Vagina (tissue), 2 donors: ENCODE measurements at regions not wholly inside any gene's neighbourhood (a gene's known extent, or its start where the extent isn't known, plus 50 kb on each side); places are given as distances from the start of the nearest gene placed in this dataset.

Experiments
- DNase-seq, 2 donors: peaks; one replicate each; pipeline ENCODE4 v3.0.0-alpha.2; 2017; ENCODE audit errors: extremely low spot score in 2 of 2
- H3K27ac ChIP-seq: fragments of 200-600 bp; sonication (generic); one replicate; pipeline ENCODE4 v1.5.1; 2019
- H3K27me3 ChIP-seq: fragments of 200-600 bp; sonication (generic); one replicate; pipeline ENCODE4 v1.5.1; 2019
- H3K36me3 ChIP-seq, 2 donors: fragments of 200-600 bp; sonication (generic); one replicate each; pipeline ENCODE4 v1.5.1; 2017 to 2019
- H3K4me1 ChIP-seq: fragments of 200-600 bp; sonication (generic); one replicate; pipeline ENCODE4 v1.5.1; 2019
- H3K4me3 ChIP-seq, 2 donors: fragments of 200-600 bp; sonication (generic); 1 replicate in 1 of 2; 2 replicates in 1 of 2; pipeline ENCODE4 v1.5.1; 2016 to 2019
- H3K9me3 ChIP-seq: fragments of 200-600 bp; sonication (generic); one replicate; pipeline ENCODE4 v1.5.1; 2019
- POLR2A ChIP-seq, 2 donors: fragments of 450-650 bp; IDR thresholded peaks; one replicate each; pipeline ENCODE4 v1.6.1; 2017; ENCODE audit warnings: antibody characterized with exemption in 2 of 2, mild to moderate bottlenecking in 2 of 2, moderate library complexity in 2 of 2
- POLR2AphosphoS5 ChIP-seq, 2 donors: sonication (generic); formaldehyde crosslinking; IDR thresholded peaks; one replicate each; pipeline ENCODE4 v1.9.0; 2017; ENCODE audit warnings: antibody characterized with exemption in 2 of 2, mild to moderate bottlenecking in 2 of 2, low read depth in 1 of 2; ENCODE audit not compliant: insufficient read depth in 1 of 2
- intact Hi-C: fragments of 100-400 bp; cut with DNase I; formaldehyde crosslinking; loops from one replicate; pipeline ENCODE4 v1.15.1; 2023
- TF ChIP-seq, protein P1 (sequence below), 3 experiments: fragments of 450-650 bp in 2 of 3; fragments of 200-600 bp in 1 of 3; sonication (generic) in 1 of 3; IDR thresholded peaks; one replicate each; pipeline ENCODE4 v1.5.1; 2017 to 2019; ENCODE audit warnings: antibody characterized with exemption in 3 of 3, mild to moderate bottlenecking in 2 of 3, moderate library complexity in 2 of 3

DNA sequence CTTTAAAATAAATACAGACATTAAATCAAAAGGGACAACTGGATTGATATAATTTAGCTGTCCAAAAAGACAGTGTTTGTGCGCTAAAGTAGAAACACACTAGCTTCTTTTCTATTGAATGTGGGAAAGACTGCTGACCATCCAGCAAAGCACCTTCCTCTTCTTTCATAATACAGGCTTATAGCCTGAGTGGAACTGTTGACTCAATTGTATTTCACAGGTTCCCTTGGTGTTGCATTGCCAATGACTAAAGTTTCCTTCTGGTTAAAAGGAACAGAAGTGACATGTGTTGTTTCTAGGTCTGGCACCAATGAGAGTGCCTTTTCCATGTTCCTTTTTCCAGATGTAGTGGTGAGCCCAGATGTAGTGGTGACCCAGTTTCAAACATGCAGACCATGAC is 412.3 kb downstream of the RNF144A start:
- H3K4me1 ChIP-seq: no peaks in the 10 kb centered on the region
- no peaks in the 10 kb centered on the region for H3K27me3 ChIP-seq
- H3K9me3 ChIP-seq: no peaks in the 10 kb centered on the region
- intact Hi-C loops: no loop called here
- no peak overlapping the region for H3K4me3 ChIP-seq
- TF ChIP-seq, protein P1, sequence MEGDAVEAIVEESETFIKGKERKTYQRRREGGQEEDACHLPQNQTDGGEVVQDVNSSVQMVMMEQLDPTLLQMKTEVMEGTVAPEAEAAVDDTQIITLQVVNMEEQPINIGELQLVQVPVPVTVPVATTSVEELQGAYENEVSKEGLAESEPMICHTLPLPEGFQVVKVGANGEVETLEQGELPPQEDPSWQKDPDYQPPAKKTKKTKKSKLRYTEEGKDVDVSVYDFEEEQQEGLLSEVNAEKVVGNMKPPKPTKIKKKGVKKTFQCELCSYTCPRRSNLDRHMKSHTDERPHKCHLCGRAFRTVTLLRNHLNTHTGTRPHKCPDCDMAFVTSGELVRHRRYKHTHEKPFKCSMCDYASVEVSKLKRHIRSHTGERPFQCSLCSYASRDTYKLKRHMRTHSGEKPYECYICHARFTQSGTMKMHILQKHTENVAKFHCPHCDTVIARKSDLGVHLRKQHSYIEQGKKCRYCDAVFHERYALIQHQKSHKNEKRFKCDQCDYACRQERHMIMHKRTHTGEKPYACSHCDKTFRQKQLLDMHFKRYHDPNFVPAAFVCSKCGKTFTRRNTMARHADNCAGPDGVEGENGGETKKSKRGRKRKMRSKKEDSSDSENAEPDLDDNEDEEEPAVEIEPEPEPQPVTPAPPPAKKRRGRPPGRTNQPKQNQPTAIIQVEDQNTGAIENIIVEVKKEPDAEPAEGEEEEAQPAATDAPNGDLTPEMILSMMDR (IDR thresholded peaks at IDR 0.05): no peak
- TF ChIP-seq POLR2A (IDR thresholded peaks at IDR 0.05): no peak
- TF ChIP-seq POLR2AphosphoS5 (IDR thresholded peaks at IDR 0.05; ENCODE audit: insufficient read depth in 1 of 2, low read depth in 1 of 2): no peak
- H3K36me3 ChIP-seq: no peaks in the 10 kb centered on the region
- H3K27ac ChIP-seq: no peak overlapping the region
- DNase-seq: no peak

DNA sequence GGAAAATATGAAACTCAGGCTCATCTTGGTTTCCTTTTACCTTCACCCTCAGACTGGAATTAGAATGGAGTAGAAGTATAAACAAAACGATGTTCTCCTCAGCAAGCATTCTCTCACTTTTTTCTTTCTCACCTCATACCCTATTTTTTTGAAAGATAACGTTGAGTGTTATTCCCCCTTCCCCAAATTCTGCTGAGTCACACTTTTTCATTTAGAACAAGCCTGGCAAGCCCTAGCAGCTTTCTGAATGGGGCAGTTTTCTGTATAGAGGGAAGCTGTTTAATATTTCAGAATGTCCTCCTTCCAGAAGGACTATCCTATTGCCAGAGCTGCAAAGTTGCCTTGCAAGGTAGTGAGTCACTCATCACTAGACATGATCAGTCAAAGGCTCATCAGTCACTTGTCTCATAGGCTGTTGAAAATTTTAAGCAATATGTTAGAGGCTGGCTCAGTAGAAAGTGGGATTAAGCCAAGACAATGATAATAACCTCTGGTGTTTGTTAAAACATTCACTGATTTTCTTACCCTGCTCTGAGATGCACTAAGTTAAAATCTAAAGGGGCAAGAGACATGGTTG is 416.1 kb downstream of the RNF144A start:
- DNase-seq: no peak
- no peaks in the 10 kb centered on the region for H3K4me1 ChIP-seq
- H3K36me3 ChIP-seq: no peaks in the 10 kb centered on the region
- TF ChIP-seq POLR2A (IDR thresholded peaks at IDR 0.05) (no peak), POLR2AphosphoS5 (IDR thresholded peaks at IDR 0.05; ENCODE audit: insufficient read depth in 1 of 2, low read depth in 1 of 2) (no peak)
- TF ChIP-seq, protein P1 (IDR thresholded peaks at IDR 0.05): no peak
- H3K4me3 ChIP-seq: no peak overlapping the region
- no peaks in the 10 kb centered on the region for H3K27me3 ChIP-seq
- intact Hi-C loops: no loop called here
- no peaks in the 10 kb centered on the region for H3K9me3 ChIP-seq
- H3K27ac ChIP-seq: no peak overlapping the region

DNA sequence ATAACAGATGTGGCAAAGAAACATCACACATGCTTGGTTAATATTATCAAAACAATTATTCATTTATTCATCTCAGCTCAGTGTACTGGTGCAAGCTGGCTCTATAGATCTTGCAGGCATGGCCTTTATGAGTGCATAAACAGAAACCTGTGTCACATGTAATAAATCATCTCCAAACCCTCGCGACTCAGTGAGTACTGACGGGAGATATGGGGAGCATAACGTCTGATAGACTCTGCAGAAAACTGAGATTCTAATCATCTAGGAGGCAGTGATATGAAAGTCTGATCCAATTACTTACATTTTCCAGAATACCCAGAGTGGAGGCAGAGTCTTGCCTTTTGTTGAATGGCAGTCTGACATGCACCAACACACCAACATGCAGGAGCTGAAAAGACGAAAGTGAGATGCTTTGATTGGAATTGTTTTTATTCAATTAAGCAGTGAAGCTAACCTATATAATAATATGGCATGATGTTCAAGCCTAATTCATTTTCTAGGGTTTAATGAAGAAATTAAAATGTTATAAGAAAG is 416.8 kb downstream of the RNF144A start:
- Histone ChIP-seq H3K4me1 (no peaks in the 10 kb centered on the region), H3K27ac (no peak overlapping the region), H3K36me3 (no peaks in the 10 kb centered on the region), H3K27me3 (no peaks in the 10 kb centered on the region), H3K9me3 (no peaks in the 10 kb centered on the region), H3K4me3 (no peak overlapping the region)
- intact Hi-C loops: no loop called here
- TF ChIP-seq, protein P1 (IDR thresholded peaks at IDR 0.05): no peak
- no peak for DNase-seq

DNA sequence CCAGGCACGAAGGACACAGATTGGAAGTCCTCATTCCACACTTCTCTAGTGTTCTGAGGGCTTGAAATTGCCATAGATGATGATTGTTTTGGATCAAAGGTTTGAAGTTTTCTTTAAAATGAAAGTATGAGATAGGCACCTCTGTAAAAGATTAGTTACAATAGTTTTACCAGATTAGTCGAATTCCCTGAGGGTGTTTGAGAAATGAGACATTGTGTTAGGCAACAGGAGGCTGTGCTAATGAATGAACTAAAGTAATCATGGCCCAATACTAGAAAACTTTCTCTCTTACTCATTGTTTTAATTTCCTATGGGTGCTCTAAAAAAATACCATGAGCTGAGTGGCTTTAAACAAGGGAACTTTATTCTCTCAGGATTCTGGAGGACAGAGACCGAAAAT is 421.7 kb downstream of the RNF144A start:
- Histone ChIP-seq H3K27me3 (no peaks in the 10 kb centered on the region), H3K27ac (no peak overlapping the region), H3K36me3 (no peaks in the 10 kb centered on the region), H3K4me3 (no peak overlapping the region), H3K9me3 (no peaks in the 10 kb centered on the region), H3K4me1 (no peaks in the 10 kb centered on the region)
- TF ChIP-seq POLR2AphosphoS5 (IDR thresholded peaks at IDR 0.05; ENCODE audit: insufficient read depth in 1 of 2, low read depth in 1 of 2) (no peak), POLR2A (IDR thresholded peaks at IDR 0.05) (no peak)
- TF ChIP-seq, protein P1 (IDR thresholded peaks at IDR 0.05): no peak
- DNase-seq: no peak
- intact Hi-C loops: no loop called here

DNA sequence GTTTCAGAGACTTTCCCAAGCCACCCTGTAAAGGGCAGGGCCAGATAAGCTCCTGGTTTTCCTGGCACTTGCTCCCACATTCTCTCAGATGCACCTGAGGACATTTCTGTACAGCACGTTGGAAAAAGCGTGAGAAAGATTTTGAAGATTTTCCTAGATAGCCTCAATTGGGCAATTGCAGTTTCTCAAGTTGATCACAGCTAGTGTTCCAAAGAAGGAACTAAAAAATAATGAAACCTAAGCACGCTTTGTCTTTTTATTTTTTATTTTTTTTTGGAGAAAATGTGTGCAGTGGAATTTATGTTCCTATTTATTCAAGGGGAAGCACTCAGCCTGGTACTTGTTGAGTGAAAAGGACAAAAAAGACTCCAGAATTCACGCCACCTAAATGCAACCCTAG is 429.1 kb downstream of the RNF144A start:
- TF ChIP-seq POLR2A (IDR thresholded peaks at IDR 0.05) (no peak), POLR2AphosphoS5 (IDR thresholded peaks at IDR 0.05; ENCODE audit: insufficient read depth in 1 of 2, low read depth in 1 of 2) (no peak)
- TF ChIP-seq, protein P1 (IDR thresholded peaks at IDR 0.05): no peak
- intact Hi-C loops: no loop called here
- DNase-seq: no peak
- no peak overlapping the region for H3K27ac ChIP-seq
- H3K36me3 ChIP-seq: no peaks in the 10 kb centered on the region
- no peaks in the 10 kb centered on the region for H3K27me3 ChIP-seq
- no peaks in the 10 kb centered on the region for H3K9me3 ChIP-seq
- H3K4me3 ChIP-seq: no peak overlapping the region
- no peaks in the 10 kb centered on the region for H3K4me1 ChIP-seq
